Mammary epithelial cell (primary cell): ENCODE measurements at regions not wholly inside any gene's neighbourhood (a gene's known extent, or its start where the extent isn't known, plus 50 kb on each side); places are given as distances from the start of the nearest gene placed in this dataset.

Source experiments
- CTCF ChIP-seq, 2 donors: IDR thresholded peaks in 1 of 2; conservative IDR thresholded peaks in 1 of 2; 2 replicates each; pipeline ENCODE4 v1.5.1; 2011 to 2012; ENCODE audit warnings: inconsistent platforms in 2 of 2, low read length in 2 of 2, mild to moderate bottlenecking in 2 of 2, control low read depth in 1 of 2, low read depth in 1 of 2; ENCODE audit not compliant: insufficient read depth in 1 of 2; ENCODE audit errors: extremely low read depth in 1 of 2
- EZH2 ChIP-seq: IDR thresholded peaks from 2 replicates; pipeline ENCODE4 v1.6.1; 2012; ENCODE audit warnings: low read length, inconsistent platforms, borderline replicate concordance

- TF ChIP-seq CTCF (conservative IDR thresholded peaks at IDR 0.05 in 1 of 2, IDR thresholded peaks at IDR 0.05 in 1 of 2; ENCODE audit: extremely low read depth in 1 of 2, insufficient read depth in 1 of 2, low read depth in 1 of 2, low read length in 2 of 2), result no peak
- no peak for TF ChIP-seq EZH2
Measured at GRCh38 chr14:61104358-61104757, 123.3 kb downstream of the SLC38A6 start.
